H9 (cell line): ENCODE measurements at regions not wholly inside any gene's neighbourhood (a gene's known extent, or its start where the extent isn't known, plus 50 kb on each side); places are given as distances from the start of the nearest gene placed in this dataset.

ENCODE experiments used
- DNase-seq: peaks from one replicate; pipeline ENCODE4 v3.0.0-alpha.2; 2017
- H2AFZ ChIP-seq: one replicate; pipeline ENCODE4 v1.6.1; 2013; ENCODE audit warnings: mild to moderate bottlenecking, low read length, control low read depth, moderate library complexity
- H2AK5ac ChIP-seq: 2 replicates; pipeline ENCODE4 v1.6.1; 2013; ENCODE audit warnings: low read length, control low read depth, mixed read lengths; ENCODE audit not compliant: insufficient read length
- H2BK120ac ChIP-seq: one replicate; pipeline ENCODE4 v1.6.1; 2013; ENCODE audit warnings: low read depth, mild to moderate bottlenecking, low read length, control low read depth, inconsistent platforms; ENCODE audit not compliant: poor library complexity, severe bottlenecking
- H2BK12ac ChIP-seq: 2 replicates; pipeline ENCODE4 v1.6.1; 2013; ENCODE audit warnings: low read length, control low read depth, mixed read lengths, low read depth; ENCODE audit not compliant: insufficient read length
- H2BK15ac ChIP-seq: 2 replicates; pipeline ENCODE4 v1.6.1; 2013; ENCODE audit warnings: low read depth, low read length, control low read depth
- H2BK20ac ChIP-seq: one replicate; pipeline ENCODE4 v1.6.1; 2013; ENCODE audit warnings: low read depth, mild to moderate bottlenecking, low read length, control low read depth, inconsistent platforms; ENCODE audit not compliant: poor library complexity, severe bottlenecking
- H2BK5ac ChIP-seq: 2 replicates; pipeline ENCODE4 v1.6.1; 2013; ENCODE audit warnings: low read length, control low read depth, mixed read lengths; ENCODE audit not compliant: insufficient read length
- H3K14ac ChIP-seq: 2 replicates; pipeline ENCODE4 v1.6.1; 2013; ENCODE audit warnings: low read length, control low read depth; ENCODE audit not compliant: insufficient read depth
- H3K18ac ChIP-seq: 2 replicates; pipeline ENCODE4 v1.6.1; 2013; ENCODE audit warnings: low read depth, mild to moderate bottlenecking, mixed read lengths, low read length, control low read depth; ENCODE audit not compliant: insufficient read length
- H3K23ac ChIP-seq: 2 replicates; pipeline ENCODE4 v1.6.1; 2013; ENCODE audit warnings: low read length, control low read depth, mixed read lengths, low read depth; ENCODE audit not compliant: insufficient read length
- H3K23me2 ChIP-seq: 2 replicates; pipeline ENCODE4 v1.6.1; 2013; ENCODE audit warnings: low read depth, mild to moderate bottlenecking, mixed read lengths, low read length, control low read depth; ENCODE audit not compliant: insufficient read length, poor library complexity, severe bottlenecking
- H3K27ac ChIP-seq: 2 replicates; pipeline ENCODE4 v1.5.1; 2013; ENCODE audit warnings: low read length, control low read depth, mixed read lengths, low read depth; ENCODE audit not compliant: insufficient read length
- H3K27me3 ChIP-seq: 2 replicates; pipeline ENCODE4 v1.6.1; 2013; ENCODE audit warnings: low read length, control low read depth, inconsistent platforms; ENCODE audit not compliant: insufficient read depth
- H3K4ac ChIP-seq: 2 replicates; pipeline ENCODE4 v1.6.1; 2013; ENCODE audit warnings: low read depth, mild to moderate bottlenecking, control low read depth, inconsistent platforms, low read length, moderate library complexity
- H3K4me1 ChIP-seq: 2 replicates; pipeline ENCODE4 v1.6.1; 2013; ENCODE audit warnings: low read length, control low read depth, inconsistent platforms; ENCODE audit not compliant: insufficient read depth
- H3K4me2 ChIP-seq: 2 replicates; pipeline ENCODE4 v1.6.1; 2013; ENCODE audit warnings: low read length, control low read depth, mixed read lengths; ENCODE audit not compliant: insufficient read length, insufficient read depth
- H3K56ac ChIP-seq: 2 replicates; pipeline ENCODE4 v1.6.1; 2013; ENCODE audit warnings: low read depth, mild to moderate bottlenecking, mixed read lengths, low read length, control low read depth; ENCODE audit not compliant: insufficient read length
- H3K79me1 ChIP-seq: 2 replicates; pipeline ENCODE4 v1.6.1; 2013; ENCODE audit warnings: low read depth, mild to moderate bottlenecking, moderate library complexity, low read length, control low read depth, inconsistent platforms; ENCODE audit not compliant: insufficient read depth, poor library complexity, severe bottlenecking
- H3K79me2 ChIP-seq: 2 replicates; pipeline ENCODE4 v1.6.1; 2013; ENCODE audit warnings: low read length, control low read depth, inconsistent platforms; ENCODE audit not compliant: insufficient read depth
- H3K9ac ChIP-seq: 2 replicates; pipeline ENCODE4 v1.6.1; 2013; ENCODE audit warnings: low read length, control low read depth, mixed read lengths; ENCODE audit not compliant: insufficient read length; ENCODE audit errors: extremely low read depth
- H3K9me3 ChIP-seq: one replicate; pipeline ENCODE4 v1.6.1; 2013; ENCODE audit warnings: low read depth, low read length, inconsistent platforms; ENCODE audit not compliant: control insufficient read depth
- H3T11ph ChIP-seq: one replicate; pipeline ENCODE4 v1.6.1; 2013; ENCODE audit warnings: mild to moderate bottlenecking, low read length, control low read depth, inconsistent platforms
- H4K20me1 ChIP-seq: one replicate; pipeline ENCODE4 v1.6.1; 2013; ENCODE audit not compliant: control insufficient read depth, insufficient read length, insufficient read depth
- H4K5ac ChIP-seq: 2 replicates; pipeline ENCODE4 v1.6.1; 2013; ENCODE audit warnings: low read depth, mild to moderate bottlenecking, mixed read lengths, low read length, control low read depth; ENCODE audit not compliant: insufficient read length
- H4K8ac ChIP-seq: replicated peaks from 2 replicates; pipeline ENCODE4 v1.6.1; 2013; ENCODE audit warnings: low read length, control low read depth, mixed read lengths, low read depth; ENCODE audit not compliant: insufficient read length
- H4K91ac ChIP-seq: 2 replicates; pipeline ENCODE4 v1.6.1; 2013; ENCODE audit warnings: low read depth, mild to moderate bottlenecking, moderate library complexity, mixed read lengths, low read length, control low read depth; ENCODE audit not compliant: insufficient read length
- H3K27ac Mint-ChIP-seq, 3 experiments: 2 replicates in 2 of 3; 3 replicates in 1 of 3; pipeline ENCODE4 v1.8.0; 2020 to 2021; ENCODE audit warnings: mixed read lengths in 3 of 3, mild to moderate bottlenecking in 1 of 3, moderate library complexity in 1 of 3
- H3K27me3 Mint-ChIP-seq: 2 replicates; pipeline ENCODE4 v1.8.0; 2021; ENCODE audit warnings: low read depth, mild to moderate bottlenecking, moderate library complexity, mixed read lengths
- H3K36me3 Mint-ChIP-seq, 3 experiments: 2 replicates in 2 of 3; 3 replicates in 1 of 3; pipeline ENCODE4 v1.8.0; 2020 to 2021; ENCODE audit warnings: low read depth in 3 of 3, mixed read lengths in 3 of 3; ENCODE audit not compliant: insufficient read depth in 1 of 3
- H3K4me1 Mint-ChIP-seq, 2 experiments: 2 replicates each; pipeline ENCODE4 v1.8.0; 2020; ENCODE audit warnings: mixed read lengths in 2 of 2
- H3K4me3 Mint-ChIP-seq, 2 experiments: 2 replicates in 1 of 2; 3 replicates in 1 of 2; pipeline ENCODE4 v1.8.0; 2020 to 2021; ENCODE audit warnings: mild to moderate bottlenecking in 2 of 2, mixed read lengths in 2 of 2, moderate library complexity in 1 of 2
- H3K9me3 Mint-ChIP-seq, 2 experiments: 2 replicates in 1 of 2; 3 replicates in 1 of 2; pipeline ENCODE4 v1.8.0; 2020; ENCODE audit warnings: mild to moderate bottlenecking in 2 of 2, mixed read lengths in 2 of 2, moderate library complexity in 1 of 2
- CTCF ChIP-seq: fragments of 200-600 bp; sonication (generic); conservative IDR thresholded peaks from 3 replicates; pipeline ENCODE4 v1.8.0; 2021; ENCODE audit warnings: antibody characterized with exemption, mild to moderate bottlenecking
- WGBS: extraction: QIAGEN DNeasy Blood & Tissue Kit; methylation state at CpG from one replicate; pipeline ENCODE4 v1.1.7; 2013; ENCODE audit warnings: missing lambda C conversion rate, low lambda C conversion rate, mixed read lengths; ENCODE audit not compliant: insufficient read length; ENCODE audit errors: extremely low coverage; 5-methylcytosine and 5-hydroxymethylcytosine counted together

GRCh38 chr16:9192746-9193145 is 101.3 kb downstream of the HAPSTR1 start:
- Histone ChIP-seq H3K27me3 (no peaks in the 10 kb centered on the region), H2BK5ac (no peak overlapping the region), H3K14ac (no peak overlapping the region; the same call in 1 of the 2 replicates), H2AK5ac (no peak overlapping the region), H2AFZ (no peak overlapping the region), H3K79me1 (no peaks in the 10 kb centered on the region), H4K91ac (no peak overlapping the region), H3T11ph (no peak overlapping the region), H2BK20ac (no peak overlapping the region), H4K20me1 (no peaks in the 10 kb centered on the region), H3K23me2 (no peaks in the 10 kb centered on the region), H3K23ac (no peak overlapping the region), H2BK15ac (no peak overlapping the region), H2BK12ac (no peak overlapping the region), H3K4me1 (no peaks in the 10 kb centered on the region), H3K9me3 (no peaks in the 10 kb centered on the region), H2BK120ac (no peak overlapping the region), H3K79me2 (no peaks in the 10 kb centered on the region), H3K18ac (no peak overlapping the region), H3K27ac (no peak overlapping the region), H3K4me2 (no peak overlapping the region), H3K56ac (no peak overlapping the region), H3K9ac (no peak overlapping the region), H4K8ac (peak overlapping the region; percentile 69), H3K4ac (no peak overlapping the region), H4K5ac (no peak overlapping the region)
- WGBS: no CpG with 5 or more reads among the region's 4 CpGs
- DNase-seq: no peak
- Mint-ChIP-seq H3K27ac (no peak overlapping the region), H3K27me3 (no peaks in the 10 kb centered on the region; the same call in 1 of the 2 replicates), H3K9me3 (peaks cover 0 to 4% of the 10 kb centered on the region in 2 experiments; a peak in 3 of 5 replicates), H3K4me3 (no peak overlapping the region), H3K4me1 (peaks cover 7% of the 10 kb centered on the region in 2 experiments), H3K36me3 (peaks cover 0 to 4% (median 0%) of the 10 kb centered on the region in 3 experiments; a peak in 1 of 7 replicates)
- no peak for TF ChIP-seq CTCF
